ENCODE measurements at regions not wholly inside any gene's neighbourhood (a gene's known extent, or its start where the extent isn't known, plus 50 kb on each side); places are given as distances from the start of the nearest gene placed in this dataset.

GRCh38 chr18:5622905-5623304 lies 79.1 kb upstream of the EPB41L3 start:
- no peaks in the 10 kb centered on the region for H3K27me3 ChIP-seq (ENCODE audit: control insufficient read depth, low read length)
- TF ChIP-seq CTCF (IDR thresholded peaks at IDR 0.05; ENCODE audit: low read depth, low read length, poor library complexity, severe bottlenecking) (no peak), EZH2phosphoT487 (IDR thresholded peaks at IDR 0.05; ENCODE audit: borderline replicate concordance, low read length) (no peak)
- H3K4me2 ChIP-seq (ENCODE audit: low read length) = no peak overlapping the region
- no peaks in the 10 kb centered on the region for H4K20me1 ChIP-seq (ENCODE audit: control insufficient read depth, insufficient read depth, low read depth, low read length)
- H3K27ac ChIP-seq (ENCODE audit: low read depth, low read length) = no peak overlapping the region
- no peaks in the 10 kb centered on the region for H3F3A ChIP-seq (ENCODE audit: control insufficient read depth, insufficient read depth)
- H3K9me3 ChIP-seq (ENCODE audit: control insufficient read depth, insufficient read depth, low read length) = no peaks in the 10 kb centered on the region
- no peaks in the 10 kb centered on the region for H3K9me2 ChIP-seq (replicated peaks; ENCODE audit: control insufficient read depth, low read length)
- no peaks in the 10 kb centered on the region for H3K79me2 ChIP-seq (ENCODE audit: control insufficient read depth, low read length)
- H3K36me3 ChIP-seq (ENCODE audit: control insufficient read depth, low read length) = no peaks in the 10 kb centered on the region
- no peaks in the 10 kb centered on the region for H3K4me1 ChIP-seq (ENCODE audit: control insufficient read depth, low read length)
- no peak overlapping the region for H3K4me3 ChIP-seq (ENCODE audit: low read length)

- H3F3A ChIP-seq (ENCODE audit: control insufficient read depth, insufficient read depth) = no peaks in the 10 kb centered on the region
- H3K9me3 ChIP-seq (ENCODE audit: control insufficient read depth, insufficient read depth, low read length) = no peaks in the 10 kb centered on the region
- no peaks in the 10 kb centered on the region for H4K20me1 ChIP-seq (ENCODE audit: control insufficient read depth, insufficient read depth, low read depth, low read length)
- no peak overlapping the region for H3K27ac ChIP-seq (ENCODE audit: low read depth, low read length)
- no peaks in the 10 kb centered on the region for H3K27me3 ChIP-seq (ENCODE audit: control insufficient read depth, low read length)
- no peaks in the 10 kb centered on the region for H3K79me2 ChIP-seq (ENCODE audit: control insufficient read depth, low read length)
- H3K4me2 ChIP-seq (ENCODE audit: low read length) = no peak overlapping the region
- H3K9me2 ChIP-seq (replicated peaks; ENCODE audit: control insufficient read depth, low read length) = no peaks in the 10 kb centered on the region
- H3K4me1 ChIP-seq (ENCODE audit: control insufficient read depth, low read length) = no peaks in the 10 kb centered on the region
- no peak overlapping the region for H3K4me3 ChIP-seq (ENCODE audit: low read length)
- TF ChIP-seq CTCF (IDR thresholded peaks at IDR 0.05; ENCODE audit: low read depth, low read length, poor library complexity, severe bottlenecking) (no peak), EZH2phosphoT487 (IDR thresholded peaks at IDR 0.05; ENCODE audit: borderline replicate concordance, low read length) (no peak)
- H3K36me3 ChIP-seq (ENCODE audit: control insufficient read depth, low read length) = no peaks in the 10 kb centered on the region
Measured at GRCh38 chr18:5620289-5620688, 76.5 kb upstream of the EPB41L3 start.

GRCh38 chr18:5619376-5619775 lies 75.6 kb upstream of the EPB41L3 start:
- no peaks in the 10 kb centered on the region for H3K4me1 ChIP-seq (ENCODE audit: control insufficient read depth, low read length)
- no peaks in the 10 kb centered on the region for H3K79me2 ChIP-seq (ENCODE audit: control insufficient read depth, low read length)
- H3K27ac ChIP-seq (ENCODE audit: low read depth, low read length) = no peak overlapping the region
- H3K4me2 ChIP-seq (ENCODE audit: low read length) = no peak overlapping the region
- H3K27me3 ChIP-seq (ENCODE audit: control insufficient read depth, low read length) = no peaks in the 10 kb centered on the region
- H3K9me2 ChIP-seq (replicated peaks; ENCODE audit: control insufficient read depth, low read length) = no peaks in the 10 kb centered on the region
- no peaks in the 10 kb centered on the region for H3F3A ChIP-seq (ENCODE audit: control insufficient read depth, insufficient read depth)
- TF ChIP-seq EZH2phosphoT487 (IDR thresholded peaks at IDR 0.05; ENCODE audit: borderline replicate concordance, low read length) (no peak), CTCF (IDR thresholded peaks at IDR 0.05; ENCODE audit: low read depth, low read length, poor library complexity, severe bottlenecking) (no peak)
- no peaks in the 10 kb centered on the region for H4K20me1 ChIP-seq (ENCODE audit: control insufficient read depth, insufficient read depth, low read depth, low read length)
- H3K36me3 ChIP-seq (ENCODE audit: control insufficient read depth, low read length) = no peaks in the 10 kb centered on the region
- no peaks in the 10 kb centered on the region for H3K9me3 ChIP-seq (ENCODE audit: control insufficient read depth, insufficient read depth, low read length)
- no peak overlapping the region for H3K4me3 ChIP-seq (ENCODE audit: low read length)

Data from DOHH2 (cell line).